HCT116 (cell line): ENCODE measurements at regions not wholly inside any gene's neighbourhood (a gene's known extent, or its start where the extent isn't known, plus 50 kb on each side); places are given as distances from the start of the nearest gene placed in this dataset.

ENCODE experiments used
- ATAC-seq: fragments of 200-7000 bp; cut with Tn5 transposase; 2 replicates; pipeline ENCODE4 v1.9.1; 2020; ENCODE audit warnings: mild to moderate bottlenecking, moderate library complexity
- BruUV-seq: library from RNA; stranded (reverse); fragments of 400-500 nt; replicated peaks from 2 replicates; lab custom pipeline; 2021; lab: Mats Ljungman, UMichigan
- CTCF ChIA-PET: fragments of 300-600 bp; sonication (Branson Sonifier 250); formaldehyde crosslinking; loops from one replicate; lab custom pipeline; 2021; ENCODE audit warnings: antibody characterized with exemption; lab: Charles Lee
- POLR2A ChIA-PET: fragments of 300-600, 350-600 bp; sonication (Branson Sonifier 250); formaldehyde crosslinking; loops from one replicate; lab custom pipeline; 2021; ENCODE audit warnings: antibody characterized with exemption; lab: Charles Lee
- RAD21 ChIA-PET, 2 experiments: fragments of 300-600 bp; sonication (Branson Sonifier 250); formaldehyde crosslinking; loops; one replicate each; lab custom pipeline; 2023; ENCODE audit warnings: low total read pairs in 2 of 2; ENCODE audit not compliant: uncharacterized antibody in 2 of 2, unreplicated experiment in 2 of 2, low non-redundant PET in 1 of 2; lab: Charles Lee
- DNase-seq: peaks from one replicate; pipeline ENCODE4 v3.0.0-alpha.2; 2010; ENCODE audit warnings: low read depth, low spot score
- H2AFZ ChIP-seq: fragments of 200-600 bp; shearing (Covaris generic), sonication (generic); 2 replicates; pipeline ENCODE4 v1.6.1; 2017; ENCODE audit warnings: low read depth, mixed run types, mixed read lengths, antibody characterized with exemption, low read length; ENCODE audit not compliant: poor library complexity, severe bottlenecking
- H3K27ac ChIP-seq: 2 replicates; pipeline ENCODE4 v1.5.1; 2012; ENCODE audit warnings: low read depth, low read length
- H3K27me3 ChIP-seq: fragments of 200-600 bp; sonication (generic); 2 replicates; pipeline ENCODE4 v1.6.1; 2016; ENCODE audit warnings: mixed run types, low read length, mixed read lengths; ENCODE audit not compliant: insufficient read depth
- H3K36me3 ChIP-seq, 2 experiments: fragments of 200-500 bp in 1 of 2; fragments of 200-600 bp in 1 of 2; sonication (Bioruptor generic) in 1 of 2; sonication (generic) in 1 of 2; 2 replicates each; pipeline versions ENCODE4 v1.5.1 to v1.6.1; 2014 to 2016; ENCODE audit warnings: low read length in 2 of 2, inconsistent platforms in 1 of 2, mixed read lengths in 1 of 2, mixed run types in 1 of 2; ENCODE audit not compliant: insufficient read depth in 2 of 2, control insufficient read depth in 1 of 2
- H3K4me1 ChIP-seq, 2 experiments: fragments of 200-600 bp in 1 of 2; sonication (generic) in 1 of 2; 2 replicates each; pipeline versions ENCODE4 v1.5.1 to v1.6.1; 2012 to 2017; ENCODE audit warnings: low read length in 2 of 2, inconsistent platforms in 1 of 2, mild to moderate bottlenecking in 1 of 2, mixed read lengths in 1 of 2, mixed run types in 1 of 2, moderate library complexity in 1 of 2; ENCODE audit not compliant: insufficient read depth in 2 of 2, control insufficient read depth in 1 of 2
- H3K4me2 ChIP-seq: fragments of 200-600 bp; sonication (generic); 2 replicates; pipeline ENCODE4 v1.6.1; 2017; ENCODE audit warnings: mixed run types, low read length, mixed read lengths
- H3K4me3 ChIP-seq, 2 experiments: fragments of 200-600 bp in 1 of 2; sonication (generic) in 1 of 2; replicated peaks in 1 of 2; 2 replicates each; pipeline ENCODE4 v1.5.1; 2011 to 2016; ENCODE audit warnings: low read length in 2 of 2, control low read depth in 1 of 2, low read depth in 1 of 2, mild to moderate bottlenecking in 1 of 2, mixed read lengths in 1 of 2, mixed run types in 1 of 2
- H3K79me2 ChIP-seq: fragments of 200-600 bp; sonication (generic); 2 replicates; pipeline ENCODE4 v1.6.1; 2017; ENCODE audit warnings: mild to moderate bottlenecking, mixed run types, low read length, moderate library complexity, mixed read lengths; ENCODE audit not compliant: insufficient read depth
- H3K9ac ChIP-seq: fragments of 200-600 bp; sonication (generic); 2 replicates; pipeline ENCODE4 v1.6.1; 2016; ENCODE audit warnings: low read length, mixed read lengths
- H3K9me2 ChIP-seq: fragments of 200-600 bp; sonication (generic), shearing (Covaris generic); 2 replicates; pipeline ENCODE4 v1.6.1; 2017; ENCODE audit warnings: mixed run types, mild to moderate bottlenecking, moderate library complexity; ENCODE audit not compliant: insufficient read depth
- H3K9me3 ChIP-seq, 2 experiments: fragments of 200-500 bp in 1 of 2; fragments of 200-600 bp in 1 of 2; sonication (Bioruptor generic) in 1 of 2; sonication (generic) in 1 of 2; 2 replicates each; pipeline ENCODE4 v1.6.1; 2014 to 2017; ENCODE audit warnings: low read length in 2 of 2, mixed read lengths in 2 of 2, inconsistent platforms in 1 of 2, low read depth in 1 of 2, mild to moderate bottlenecking in 1 of 2, mixed run types in 1 of 2, moderate library complexity in 1 of 2; ENCODE audit not compliant: control insufficient read depth in 1 of 2, insufficient read depth in 1 of 2
- H4K20me1 ChIP-seq: fragments of 200-600 bp; sonication (generic), shearing (Covaris generic); 2 replicates; pipeline ENCODE4 v1.6.1; 2017; ENCODE audit warnings: mixed run types, mild to moderate bottlenecking, moderate library complexity; ENCODE audit not compliant: insufficient read depth
- CBX3 ChIP-seq: IDR thresholded peaks from 2 replicates; pipeline ENCODE4 v1.6.1; 2012; ENCODE audit warnings: low read depth
- FOSL1 ChIP-seq: IDR thresholded peaks from 2 replicates; pipeline ENCODE4 v1.6.1; 2012; ENCODE audit warnings: low read depth
- POLR2AphosphoS5 ChIP-seq: IDR thresholded peaks from 2 replicates; pipeline ENCODE4 v1.6.1; 2011; ENCODE audit warnings: mild to moderate bottlenecking, low read depth, low read length, moderate library complexity
- SIN3A ChIP-seq: IDR thresholded peaks from 2 replicates; pipeline ENCODE4 v1.6.1; 2012; ENCODE audit warnings: low read depth
- SRF ChIP-seq: IDR thresholded peaks from 2 replicates; pipeline ENCODE4 v1.6.1; 2012; ENCODE audit warnings: low read depth
- TCF7L2 ChIP-seq: IDR thresholded peaks from 2 replicates; pipeline ENCODE4 v1.7.0; 2011; ENCODE audit warnings: borderline replicate concordance, inconsistent platforms; ENCODE audit not compliant: insufficient read depth, insufficient read length; ENCODE audit errors: extremely low read depth
- ZBTB33 ChIP-seq: IDR thresholded peaks from 2 replicates; pipeline ENCODE4 v1.6.1; 2011; ENCODE audit warnings: mild to moderate bottlenecking, low read length, moderate library complexity; ENCODE audit not compliant: insufficient replicate concordance; ENCODE audit errors: extremely low read depth
- ZFX ChIP-seq: fragments of 450-650 bp; IDR thresholded peaks from 2 replicates; pipeline ENCODE4 v1.6.1; 2017
- intact Hi-C: fragments of 100-400 bp; cut with micrococcal nuclease; formaldehyde crosslinking; loops from 2 replicates; pipeline ENCODE4 v1.10.0; 2022

DNA sequence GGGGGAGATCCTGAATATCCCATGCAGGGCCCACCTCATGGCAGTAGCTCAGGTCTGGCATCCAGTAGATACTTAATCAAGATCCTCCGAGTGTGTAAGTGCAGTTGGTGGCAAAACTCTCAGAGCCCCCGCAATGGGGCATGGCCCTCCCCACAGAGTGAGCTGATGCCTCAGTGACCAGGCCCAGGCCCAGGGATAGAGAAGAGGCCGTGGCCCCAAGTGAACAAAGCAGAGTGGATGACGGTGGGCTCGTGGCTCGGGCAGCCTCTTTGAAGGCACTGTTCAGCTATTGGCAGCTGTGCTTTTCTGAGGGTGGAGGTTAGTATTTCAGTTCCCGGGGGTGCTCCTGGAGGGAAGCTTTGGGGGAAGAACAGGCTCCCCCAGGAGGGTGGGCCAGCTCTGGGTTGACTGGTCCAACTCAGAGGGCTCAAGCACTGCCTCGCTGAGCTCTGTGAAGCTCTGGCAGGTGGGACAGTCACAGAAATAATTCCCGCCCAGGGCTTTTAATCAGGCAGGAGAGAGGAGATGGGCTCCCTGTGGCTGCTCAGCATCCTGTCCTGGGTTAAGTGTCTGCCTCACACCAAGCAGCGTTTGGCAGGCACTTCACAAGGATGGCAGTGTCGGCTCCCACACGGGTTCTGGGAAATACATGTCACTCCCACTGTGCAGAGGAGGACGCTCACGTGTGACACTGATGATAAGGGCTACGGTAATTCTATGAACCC, 583.6 kb downstream of the TCERG1L start:
- DNase-seq (no peak), ATAC-seq (no peak)
- CTCF ChIA-PET: no interaction called here
- Histone ChIP-seq H3K4me1 (no peaks in the 10 kb centered on the region), H3K9ac (no peak overlapping the region), H3K4me3 (no peak overlapping the region), H3K9me3 (no peaks in the 10 kb centered on the region), H3K27ac (no peak overlapping the region), H2AFZ (no peak overlapping the region), H3K36me3 (no peaks in the 10 kb centered on the region), H3K27me3 (no peaks in the 10 kb centered on the region), H3K9me2 (no peaks in the 10 kb centered on the region), H3K79me2 (no peaks in the 10 kb centered on the region), H4K20me1 (no peaks in the 10 kb centered on the region), H3K4me2 (no peak overlapping the region)
- POLR2A ChIA-PET: no interaction called here
- TF ChIP-seq TCF7L2 (no peak), SRF (no peak), FOSL1 (no peak), ZFX (no peak), ZBTB33 (no peak), POLR2AphosphoS5 (no peak), CBX3 (no peak), SIN3A (no peak)
- BruUV-seq: no TSS peak
- RAD21 ChIA-PET: no interaction called here
- intact Hi-C loops: no loop called here
